Heart left ventricle (tissue), 16 donors: ENCODE measurements at regions not wholly inside any gene's neighbourhood (a gene's known extent, or its start where the extent isn't known, plus 50 kb on each side); places are given as distances from the start of the nearest gene placed in this dataset.

Experiments used
- ATAC-seq, 4 donors: fragments of 200-7000 bp; cut with Tn5 transposase; one replicate each; pipeline ENCODE4 v1.9.1; 2020 to 2022; ENCODE audit warnings: moderate library complexity in 4 of 4, mild to moderate bottlenecking in 3 of 4, moderate number of reproducible peaks in 1 of 4
- DNase-seq, 5 donors: peaks; one replicate each; pipeline ENCODE4 v3.0.0-alpha.2; 2020
- H3K27ac ChIP-seq, 12 donors: fragments of 200-600 bp; sonication (generic) in 4 of 12; one replicate each; pipeline versions ENCODE4 v1.5.0 to v1.8.0; 2016 to 2022; ENCODE audit warnings: mild to moderate bottlenecking in 2 of 12
- H3K27me3 ChIP-seq, 9 donors: fragments of 200-600 bp; sonication (generic) in 2 of 9; one replicate each; pipeline versions ENCODE4 v1.5.1 to v1.8.0; 2016 to 2022; ENCODE audit warnings: mild to moderate bottlenecking in 3 of 9
- H3K36me3 ChIP-seq, 9 donors: fragments of 200-600 bp; sonication (generic) in 2 of 9; one replicate each; pipeline versions ENCODE4 v1.5.0 to v1.8.0; 2018 to 2022; ENCODE audit warnings: mild to moderate bottlenecking in 2 of 9
- H3K4me1 ChIP-seq, 12 donors: fragments of 200-600 bp; sonication (generic) in 4 of 12; one replicate each; pipeline versions ENCODE4 v1.5.0 to v1.8.0; 2016 to 2022; ENCODE audit warnings: mild to moderate bottlenecking in 3 of 12
- H3K4me3 ChIP-seq, 12 donors: fragments of 200-600 bp; sonication (generic) in 4 of 12; one replicate each; pipeline versions ENCODE4 v1.5.0 to v1.8.0; 2017 to 2022; ENCODE audit warnings: mild to moderate bottlenecking in 9 of 12, moderate library complexity in 4 of 12
- H3K9me3 ChIP-seq, 12 donors: fragments of 200-600 bp; sonication (generic) in 4 of 12; one replicate each; pipeline versions ENCODE4 v1.5.0 to v1.8.0; 2016 to 2022; ENCODE audit warnings: mild to moderate bottlenecking in 1 of 12
- POLR2A ChIP-seq, 2 donors: fragments of 450-650 bp; IDR thresholded peaks; one replicate each; pipeline ENCODE4 v1.6.1; 2017; ENCODE audit warnings: antibody characterized with exemption in 2 of 2, mild to moderate bottlenecking in 2 of 2, moderate library complexity in 2 of 2
- WGBS, 4 donors: extraction: QIAGEN DNeasy Blood & Tissue Kit in 2 of 4; methylation state at CpG; one replicate each; pipeline versions ENCODE4 v1.1.5 to v1.1.7; 2013 to 2018; 5-methylcytosine and 5-hydroxymethylcytosine counted together
- intact Hi-C, 10 donors: fragments of 100-400 bp; cut with DNase I; formaldehyde crosslinking; loops; one replicate each; pipeline versions ENCODE4 v1.11.1 to v1.14.2; 2022
- TF ChIP-seq, protein P1 (sequence below), 12 donors: fragments of 200-600 bp; sonication (generic) in 4 of 12; IDR thresholded peaks; one replicate each; pipeline versions ENCODE4 v1.5.0 to v1.8.0; 2018 to 2022; ENCODE audit warnings: antibody characterized with exemption in 12 of 12, mild to moderate bottlenecking in 5 of 12
- donor health status: ischemic (EF 13 %, LVEDD 7.1; RV severe dilation, severe dysfunction).
- donor health status: healthy with polysubstance abuse.
- donor health status: DM: no; HTN: yes; CAD: no.
- donor health status: DM: no; HTN: no; CAD: no.
- donor health status: ischemic (EF 25% LVEDD 6.9; RV normal size, moderate dysfunction).
- donor health status: ischemic (EF 25% LVEDD 5.7; RV mildly dilated, moderate dysfunction).
- donor health status: healthy.
- donor health status: DM: yes; HTN: yes; CAD: no.
- donor health status: ischemic (EF 35%, LVEDD 5.7; RV mildly dilated, moderate dysfunction).
- donor health status: nonischemic (EF 11% LVEDD 7.7; RV severe dilation, severe dysfunction).
- donor health status: DM: yes; HTN: yes; CAD: no.
- donor health status: PGD.
- donor health status: ischemic (EF 29% LVEDD 5.4; RV normal size, mild dysfunction).
- donor health status: nonischemic (EF 23%, LVEDD 6.1; RV moderate dilation, normal function).

DNA sequence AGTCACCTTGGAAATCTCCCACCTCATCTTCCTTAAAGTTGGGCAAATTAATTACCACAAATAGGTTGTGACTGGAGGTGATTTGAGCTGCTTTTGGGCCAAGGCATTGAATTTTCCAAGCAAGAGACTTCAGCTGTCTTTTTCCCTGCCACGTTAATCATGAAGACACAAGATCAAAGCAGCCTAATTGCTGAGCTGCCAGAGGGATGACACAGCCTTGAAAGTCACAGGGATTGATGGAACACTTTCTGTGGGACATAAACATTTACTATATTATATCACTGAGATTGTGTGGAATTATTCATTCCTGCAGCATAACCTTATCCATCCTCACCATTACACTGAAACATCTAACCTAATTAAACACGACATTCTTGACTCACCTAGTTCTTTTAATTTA lies 172.2 kb downstream of the FAM170A start:
- Histone ChIP-seq H3K4me3 (no peak overlapping the region), H3K36me3 (no peaks in the 10 kb centered on the region), H3K27ac (no peak overlapping the region), H3K9me3 (peaks cover 0 to 3% (median 0%) of the 10 kb centered on the region in 12 donors), H3K27me3 (no peaks in the 10 kb centered on the region), H3K4me1 (no peaks in the 10 kb centered on the region)
- 76 to 80% (median 79%) methylated on average over 2 of the region's 2 CpGs for WGBS, 4 donors
- TF ChIP-seq, protein P1, sequence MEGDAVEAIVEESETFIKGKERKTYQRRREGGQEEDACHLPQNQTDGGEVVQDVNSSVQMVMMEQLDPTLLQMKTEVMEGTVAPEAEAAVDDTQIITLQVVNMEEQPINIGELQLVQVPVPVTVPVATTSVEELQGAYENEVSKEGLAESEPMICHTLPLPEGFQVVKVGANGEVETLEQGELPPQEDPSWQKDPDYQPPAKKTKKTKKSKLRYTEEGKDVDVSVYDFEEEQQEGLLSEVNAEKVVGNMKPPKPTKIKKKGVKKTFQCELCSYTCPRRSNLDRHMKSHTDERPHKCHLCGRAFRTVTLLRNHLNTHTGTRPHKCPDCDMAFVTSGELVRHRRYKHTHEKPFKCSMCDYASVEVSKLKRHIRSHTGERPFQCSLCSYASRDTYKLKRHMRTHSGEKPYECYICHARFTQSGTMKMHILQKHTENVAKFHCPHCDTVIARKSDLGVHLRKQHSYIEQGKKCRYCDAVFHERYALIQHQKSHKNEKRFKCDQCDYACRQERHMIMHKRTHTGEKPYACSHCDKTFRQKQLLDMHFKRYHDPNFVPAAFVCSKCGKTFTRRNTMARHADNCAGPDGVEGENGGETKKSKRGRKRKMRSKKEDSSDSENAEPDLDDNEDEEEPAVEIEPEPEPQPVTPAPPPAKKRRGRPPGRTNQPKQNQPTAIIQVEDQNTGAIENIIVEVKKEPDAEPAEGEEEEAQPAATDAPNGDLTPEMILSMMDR (IDR thresholded peaks at IDR 0.05): no peak
- no peak for TF ChIP-seq POLR2A (IDR thresholded peaks at IDR 0.05)
- DNase-seq (no peak), ATAC-seq (no peak)
- intact Hi-C loops: no loop called here

DNA sequence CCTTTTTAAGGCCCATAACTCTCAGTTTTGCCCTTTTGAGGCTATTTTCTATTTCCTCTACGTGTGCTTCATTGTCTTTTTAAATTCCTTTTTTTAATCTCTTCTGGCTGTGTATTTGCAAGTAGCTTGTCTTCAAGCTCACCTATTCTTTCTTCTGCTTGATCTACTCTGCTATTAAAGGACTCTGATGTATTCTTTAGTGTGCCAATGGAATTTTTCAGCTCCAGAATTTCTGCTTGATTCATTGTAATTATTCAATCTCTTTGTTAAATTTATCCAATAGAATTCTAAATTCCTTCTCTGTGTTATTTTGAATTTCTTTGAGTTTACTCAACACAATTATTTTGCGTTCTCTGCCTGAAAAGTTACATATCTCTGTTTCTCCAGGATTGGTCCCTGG lies 178.7 kb downstream of the FAM170A start:
- ATAC-seq (no peak), DNase-seq (no peak)
- TF ChIP-seq POLR2A (IDR thresholded peaks at IDR 0.05): no peak
- TF ChIP-seq, protein P1 (IDR thresholded peaks at IDR 0.05): no peak
- Histone ChIP-seq H3K4me1 (peaks cover 0 to 5% (median 0%) of the 10 kb centered on the region in 12 donors), H3K4me3 (no peak overlapping the region), H3K27me3 (no peaks in the 10 kb centered on the region), H3K36me3 (no peaks in the 10 kb centered on the region), H3K27ac (no peak overlapping the region), H3K9me3 (peaks cover 0 to 30% (median 13%) of the 10 kb centered on the region in 12 donors)
- intact Hi-C loops: no loop called here
- WGBS, 4 donors: 81 to 89% (median 86%) methylated on average over 2 of the region's 2 CpGs

DNA sequence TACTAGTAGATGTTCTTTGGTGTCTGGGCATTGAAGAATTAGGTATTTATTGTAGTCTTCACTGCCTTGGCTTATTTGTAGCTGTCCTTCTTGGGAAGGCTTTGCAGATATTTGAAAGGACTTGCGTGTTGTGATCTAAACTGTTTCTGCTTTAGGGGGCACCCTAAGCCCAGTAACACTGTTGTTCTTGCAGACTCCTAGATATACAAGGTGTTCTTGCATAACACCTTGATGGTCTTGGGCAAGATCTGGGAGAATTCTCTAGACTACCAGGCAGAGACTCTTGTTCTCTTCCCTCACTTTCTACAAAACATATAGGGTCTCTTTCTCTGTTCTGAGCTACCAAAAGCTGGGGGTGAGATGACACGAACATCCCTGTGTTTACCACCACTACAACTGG lies 179.1 kb downstream of the FAM170A start:
- no peaks in the 10 kb centered on the region for H3K36me3 ChIP-seq
- intact Hi-C loops: no loop called here
- DNase-seq: no peak
- no peak for TF ChIP-seq POLR2A (IDR thresholded peaks at IDR 0.05)
- TF ChIP-seq, protein P1 (IDR thresholded peaks at IDR 0.05): no peak
- peaks cover 0 to 5% (median 0%) of the 10 kb centered on the region in 12 donors for H3K4me1 ChIP-seq
- H3K9me3 ChIP-seq: peaks cover 0 to 32% (median 13%) of the 10 kb centered on the region in 12 donors
- no peaks in the 10 kb centered on the region for H3K27me3 ChIP-seq
- WGBS, 4 donors: 73 to 85% (median 83%) methylated on average over 2 of the region's 2 CpGs
- no peak overlapping the region for H3K4me3 ChIP-seq
- H3K27ac ChIP-seq: no peak overlapping the region
- ATAC-seq: no peak

DNA sequence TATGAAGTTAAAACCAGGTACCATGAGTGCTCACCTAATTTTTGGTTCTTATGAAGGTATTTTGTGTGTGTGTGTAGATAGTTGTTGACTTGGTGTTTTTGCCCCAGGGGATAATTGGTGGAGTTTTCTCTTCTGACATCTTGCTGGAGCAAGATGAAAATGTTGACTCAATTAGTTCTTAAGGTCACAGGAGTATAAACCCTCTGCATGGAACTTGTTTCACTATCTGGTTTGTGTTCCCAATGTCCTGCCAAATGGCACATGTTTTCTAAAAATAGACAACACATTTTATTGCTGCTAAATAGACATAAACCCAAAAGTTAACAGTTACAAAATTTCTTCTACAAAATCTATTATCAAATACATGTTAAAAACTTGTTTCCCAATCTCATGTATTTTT lies 180.9 kb downstream of the FAM170A start:
- peak; percentile 51 to 87 (median 79) for ATAC-seq
- TF ChIP-seq POLR2A (IDR thresholded peaks at IDR 0.05): no peak
- TF ChIP-seq, protein P1 (IDR thresholded peaks at IDR 0.05): no peak
- H3K4me1 ChIP-seq: peaks cover 0 to 5% (median 0%) of the 10 kb centered on the region in 12 donors
- no peaks in the 10 kb centered on the region for H3K27me3 ChIP-seq
- peaks cover 0 to 32% (median 13%) of the 10 kb centered on the region in 12 donors for H3K9me3 ChIP-seq
- intact Hi-C loops: no loop called here
- DNase-seq: no peak
- H3K4me3 ChIP-seq: no peak overlapping the region
- no peaks in the 10 kb centered on the region for H3K36me3 ChIP-seq
- peak overlapping the region in 6 of 12 donors; percentile 23 to 72 (median 38) for H3K27ac ChIP-seq
